ENCODE measurements at regions not wholly inside any gene's neighbourhood (a gene's known extent, or its start where the extent isn't known, plus 50 kb on each side); places are given as distances from the start of the nearest gene placed in this dataset.

DNA sequence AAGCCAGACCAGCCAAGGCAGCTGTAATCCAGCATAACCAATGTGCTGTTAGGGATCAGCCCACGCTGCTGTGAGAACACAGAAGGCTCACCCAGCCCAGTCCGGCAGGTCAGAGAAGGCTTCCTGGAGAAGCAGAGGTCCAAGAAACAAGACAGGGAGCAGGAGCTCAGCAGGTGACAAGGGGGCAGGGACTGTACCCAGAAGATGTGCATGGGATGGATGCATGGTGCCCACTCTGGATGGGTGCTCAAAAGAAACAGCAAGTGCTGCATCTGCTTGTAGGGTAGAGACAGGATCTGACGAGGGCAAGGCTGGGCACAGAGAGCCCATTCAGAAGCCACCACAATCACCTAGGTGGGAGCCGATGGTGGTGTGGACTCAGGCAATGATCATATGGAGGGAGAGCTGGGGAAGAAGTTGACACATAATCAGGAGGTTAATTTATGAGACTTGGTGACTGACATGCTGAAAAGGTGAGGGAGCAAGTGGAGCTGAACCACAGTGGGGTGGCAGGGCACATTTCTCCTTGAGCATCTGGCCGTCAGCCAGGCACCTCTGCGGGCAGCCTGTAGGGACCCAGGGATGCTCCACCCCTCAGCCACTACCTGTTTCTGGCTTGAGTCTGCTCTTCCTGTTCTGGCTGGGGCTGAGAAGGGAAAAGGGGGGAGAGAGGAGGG, 102.3 kb upstream of the DRD2 start:
- no peak for TF ChIP-seq EZH2 (IDR thresholded peaks at IDR 0.05; ENCODE audit: borderline replicate concordance, low read depth, low read length, severe bottlenecking)
- TF ChIP-seq, protein P1, sequence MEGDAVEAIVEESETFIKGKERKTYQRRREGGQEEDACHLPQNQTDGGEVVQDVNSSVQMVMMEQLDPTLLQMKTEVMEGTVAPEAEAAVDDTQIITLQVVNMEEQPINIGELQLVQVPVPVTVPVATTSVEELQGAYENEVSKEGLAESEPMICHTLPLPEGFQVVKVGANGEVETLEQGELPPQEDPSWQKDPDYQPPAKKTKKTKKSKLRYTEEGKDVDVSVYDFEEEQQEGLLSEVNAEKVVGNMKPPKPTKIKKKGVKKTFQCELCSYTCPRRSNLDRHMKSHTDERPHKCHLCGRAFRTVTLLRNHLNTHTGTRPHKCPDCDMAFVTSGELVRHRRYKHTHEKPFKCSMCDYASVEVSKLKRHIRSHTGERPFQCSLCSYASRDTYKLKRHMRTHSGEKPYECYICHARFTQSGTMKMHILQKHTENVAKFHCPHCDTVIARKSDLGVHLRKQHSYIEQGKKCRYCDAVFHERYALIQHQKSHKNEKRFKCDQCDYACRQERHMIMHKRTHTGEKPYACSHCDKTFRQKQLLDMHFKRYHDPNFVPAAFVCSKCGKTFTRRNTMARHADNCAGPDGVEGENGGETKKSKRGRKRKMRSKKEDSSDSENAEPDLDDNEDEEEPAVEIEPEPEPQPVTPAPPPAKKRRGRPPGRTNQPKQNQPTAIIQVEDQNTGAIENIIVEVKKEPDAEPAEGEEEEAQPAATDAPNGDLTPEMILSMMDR (IDR thresholded peaks at IDR 0.05; ENCODE audit: borderline replicate concordance, extremely low read depth, low read length, poor library complexity, severe bottlenecking), result no peak
- H3K4me3 ChIP-seq (ENCODE audit: low read depth in 1 of 2, low read length in 2 of 2), result no peak overlapping the region
- H3K36me3 ChIP-seq (ENCODE audit: insufficient read depth, low read length), result no peaks in the 10 kb centered on the region
- peaks cover 3% of the 10 kb centered on the region for H3K27me3 ChIP-seq (ENCODE audit: insufficient read depth, low read length, poor library complexity)
- no peak overlapping the region for H3K9ac ChIP-seq (ENCODE audit: low read depth, low read length)
- ATAC-seq (ENCODE audit: insufficient read depth, low read depth) (no peak), DNase-seq (no peak)
- H3K4me2 ChIP-seq (ENCODE audit: insufficient read depth, low read length), result no peak overlapping the region
- H3K79me2 ChIP-seq (ENCODE audit: insufficient read depth, low read length), result no peaks in the 10 kb centered on the region
- H3K9me3 ChIP-seq (ENCODE audit: insufficient read depth, low read length, severe bottlenecking), result no peaks in the 10 kb centered on the region
- H3K4me1 ChIP-seq (ENCODE audit: insufficient read depth, low read length), result no peaks in the 10 kb centered on the region
- no peak overlapping the region for H2AFZ ChIP-seq (ENCODE audit: low read depth, low read length)
- no peak overlapping the region for H3K27ac ChIP-seq (ENCODE audit: low read length)
- H4K20me1 ChIP-seq (ENCODE audit: insufficient read depth, low read length), result no peaks in the 10 kb centered on the region

DNA sequence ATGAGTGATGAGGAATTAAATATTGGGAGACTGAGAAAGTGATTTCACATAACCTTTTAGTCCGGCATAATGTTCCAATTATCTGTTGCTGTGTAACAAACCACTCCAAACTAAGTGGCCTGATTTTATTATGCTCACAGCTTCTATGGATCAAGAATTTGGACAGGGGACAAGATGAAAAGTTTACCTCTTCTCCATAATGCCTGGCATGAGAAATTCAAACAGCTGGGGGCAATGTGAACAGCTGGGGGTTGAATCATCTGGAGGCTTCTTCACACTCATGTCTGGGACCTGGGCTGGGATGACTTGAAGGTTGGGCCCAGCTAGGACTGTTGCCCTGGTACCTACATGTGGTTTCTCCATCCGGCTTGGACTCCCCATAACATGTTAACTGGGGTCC, 99.4 kb upstream of the DRD2 start:
- Histone ChIP-seq H3K9ac (ENCODE audit: low read depth, low read length) (no peak overlapping the region), H3K36me3 (ENCODE audit: insufficient read depth, low read length) (no peaks in the 10 kb centered on the region), H4K20me1 (ENCODE audit: insufficient read depth, low read length) (no peaks in the 10 kb centered on the region), H2AFZ (ENCODE audit: low read depth, low read length) (no peak overlapping the region), H3K9me3 (ENCODE audit: insufficient read depth, low read length, severe bottlenecking) (no peaks in the 10 kb centered on the region), H3K4me2 (ENCODE audit: insufficient read depth, low read length) (no peak overlapping the region), H3K4me3 (ENCODE audit: low read depth in 1 of 2, low read length in 2 of 2) (no peak overlapping the region), H3K4me1 (ENCODE audit: insufficient read depth, low read length) (no peaks in the 10 kb centered on the region), H3K27me3 (ENCODE audit: insufficient read depth, low read length, poor library complexity) (peaks cover 7% of the 10 kb centered on the region), H3K27ac (ENCODE audit: low read length) (no peak overlapping the region), H3K79me2 (ENCODE audit: insufficient read depth, low read length) (no peaks in the 10 kb centered on the region)
- TF ChIP-seq EZH2 (IDR thresholded peaks at IDR 0.05; ENCODE audit: borderline replicate concordance, low read depth, low read length, severe bottlenecking), result no peak
- TF ChIP-seq, protein P1 (IDR thresholded peaks at IDR 0.05; ENCODE audit: borderline replicate concordance, extremely low read depth, low read length, poor library complexity, severe bottlenecking), result no peak
- DNase-seq (no peak), ATAC-seq (ENCODE audit: insufficient read depth, low read depth) (no peak)

DNA sequence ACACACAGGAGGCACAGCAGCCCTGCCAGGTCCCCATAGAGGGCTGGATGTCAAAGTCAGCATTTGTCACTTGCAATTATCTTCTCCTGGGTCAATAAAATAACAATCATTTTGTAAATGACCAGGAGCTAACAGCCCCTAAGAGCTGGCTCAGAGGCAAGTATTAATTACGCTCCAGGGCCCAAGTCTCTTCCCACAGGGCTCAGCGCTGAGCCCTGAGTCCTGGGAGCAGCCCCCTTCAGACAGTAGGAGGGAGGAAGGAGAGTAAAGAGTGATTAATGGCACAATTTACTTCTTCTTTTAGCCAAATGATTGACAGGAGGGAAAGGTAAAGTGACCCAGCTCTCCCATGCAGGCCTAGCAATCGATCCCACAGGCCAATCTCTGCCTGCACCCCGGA, 99.0 kb upstream of the DRD2 start:
- no peak overlapping the region for H3K27ac ChIP-seq (ENCODE audit: low read length)
- H3K36me3 ChIP-seq (ENCODE audit: insufficient read depth, low read length), result no peaks in the 10 kb centered on the region
- H3K27me3 ChIP-seq (ENCODE audit: insufficient read depth, low read length, poor library complexity), result peaks cover 7% of the 10 kb centered on the region
- no peak overlapping the region for H3K4me2 ChIP-seq (ENCODE audit: insufficient read depth, low read length)
- no peak overlapping the region for H3K9ac ChIP-seq (ENCODE audit: low read depth, low read length)
- no peaks in the 10 kb centered on the region for H4K20me1 ChIP-seq (ENCODE audit: insufficient read depth, low read length)
- no peak for TF ChIP-seq EZH2 (IDR thresholded peaks at IDR 0.05; ENCODE audit: borderline replicate concordance, low read depth, low read length, severe bottlenecking)
- TF ChIP-seq, protein P1 (IDR thresholded peaks at IDR 0.05; ENCODE audit: borderline replicate concordance, extremely low read depth, low read length, poor library complexity, severe bottlenecking), result no peak
- no peak overlapping the region for H3K4me3 ChIP-seq (ENCODE audit: low read depth in 1 of 2, low read length in 2 of 2)
- H2AFZ ChIP-seq (ENCODE audit: low read depth, low read length), result no peak overlapping the region
- DNase-seq (no peak), ATAC-seq (ENCODE audit: insufficient read depth, low read depth) (no peak)
- H3K4me1 ChIP-seq (ENCODE audit: insufficient read depth, low read length), result no peaks in the 10 kb centered on the region
- H3K9me3 ChIP-seq (ENCODE audit: insufficient read depth, low read length, severe bottlenecking), result no peaks in the 10 kb centered on the region
- H3K79me2 ChIP-seq (ENCODE audit: insufficient read depth, low read length), result no peaks in the 10 kb centered on the region

Data from DND-41 (cell line).